IMR-90 (cell line): ENCODE measurements at regions not wholly inside any gene's neighbourhood (a gene's known extent, or its start where the extent isn't known, plus 50 kb on each side); places are given as distances from the start of the nearest gene placed in this dataset.

ENCODE experiments used
- ATAC-seq: fragments of 200-7000 bp; cut with Tn5 transposase; 2 replicates; pipeline ENCODE4 v1.9.1; 2020; ENCODE audit warnings: low read depth, mild to moderate bottlenecking, moderate library complexity
- BruUV-seq: library from RNA; stranded (reverse); fragments of 400-500 nt; replicated peaks from 2 replicates; lab custom pipeline; 2021; lab: Mats Ljungman, UMichigan
- CTCF ChIA-PET: fragments of 300-600 bp; formaldehyde crosslinking; extraction: SDS; loops from one replicate; lab custom pipeline; 2021; ENCODE audit warnings: antibody characterized with exemption; lab: Yijun Ruan, JAX
- POLR2A ChIA-PET: fragments of 300-600 bp; sonication (Branson Sonifier 250); formaldehyde crosslinking; loops from one replicate; lab custom pipeline; 2022; ENCODE audit warnings: antibody characterized with exemption; ENCODE audit not compliant: unreplicated experiment; lab: Charles Lee
- DNase-seq: peaks from one replicate; pipeline ENCODE4 v3.0.0; 2013
- H2AFZ ChIP-seq: replicated peaks from 2 replicates; pipeline ENCODE3; 2013; ENCODE audit warnings: low read length, mild to moderate bottlenecking; ENCODE audit not compliant: poor library complexity
- H2AK5ac ChIP-seq: 2 replicates; pipeline ENCODE4 v1.6.1; 2013; ENCODE audit warnings: low read depth, low read length, inconsistent platforms
- H2AK9ac ChIP-seq: replicated peaks from 2 replicates; pipeline ENCODE3; 2013; ENCODE audit warnings: mild to moderate bottlenecking, low read depth, low read length, moderate library complexity; ENCODE audit not compliant: poor library complexity
- H2BK120ac ChIP-seq: 2 replicates; pipeline ENCODE4 v1.6.1; 2013; ENCODE audit warnings: low read depth, low read length, inconsistent platforms
- H2BK15ac ChIP-seq: 3 replicates; pipeline ENCODE4 v1.6.1; 2013; ENCODE audit warnings: low read depth, low read length, inconsistent platforms
- H2BK20ac ChIP-seq: 2 replicates; pipeline ENCODE4 v1.6.1; 2013; ENCODE audit warnings: low read depth, mild to moderate bottlenecking, inconsistent platforms, low read length, moderate library complexity
- H2BK5ac ChIP-seq: 2 replicates; pipeline ENCODE4 v1.6.1; 2013; ENCODE audit warnings: mild to moderate bottlenecking, low read depth, low read length, inconsistent platforms; ENCODE audit not compliant: poor library complexity, severe bottlenecking
- H3K14ac ChIP-seq: replicated peaks from 2 replicates; pipeline ENCODE4 v1.6.1; 2013; ENCODE audit warnings: low read depth, low read length, inconsistent platforms
- H3K18ac ChIP-seq: 2 replicates; pipeline ENCODE4 v1.6.1; 2013; ENCODE audit warnings: low read depth, low read length, control low read depth
- H3K23ac ChIP-seq: 2 replicates; pipeline ENCODE4 v1.6.1; 2013; ENCODE audit warnings: low read depth, low read length, inconsistent platforms
- H3K27ac ChIP-seq: 2 replicates; pipeline ENCODE4 v1.5.1; 2013; ENCODE audit warnings: mild to moderate bottlenecking, control low read depth, low read length; ENCODE audit not compliant: insufficient read depth
- H3K27me3 ChIP-seq: 2 replicates; pipeline ENCODE4 v1.6.1; 2013; ENCODE audit warnings: low read length; ENCODE audit not compliant: control insufficient read depth, insufficient read depth
- H3K36me3 ChIP-seq: 2 replicates; pipeline ENCODE4 v1.6.1; 2013; ENCODE audit warnings: low read length, mixed read lengths; ENCODE audit not compliant: control insufficient read depth, insufficient read depth
- H3K4ac ChIP-seq: 2 replicates; pipeline ENCODE4 v1.6.1; 2013; ENCODE audit warnings: low read depth, low read length, inconsistent platforms
- H3K4me1 ChIP-seq: 2 replicates; pipeline ENCODE4 v1.6.1; 2013; ENCODE audit warnings: low read length, mixed read lengths; ENCODE audit not compliant: control insufficient read depth, insufficient read depth
- H3K4me2 ChIP-seq: 2 replicates; pipeline ENCODE4 v1.6.1; 2013; ENCODE audit warnings: low read depth, mild to moderate bottlenecking, control low read depth, low read length, moderate library complexity
- H3K4me3 ChIP-seq: 2 replicates; pipeline ENCODE4 v1.5.1; 2013; ENCODE audit warnings: low read depth, mild to moderate bottlenecking, control low read depth, low read length, moderate library complexity; ENCODE audit not compliant: insufficient read depth
- H3K56ac ChIP-seq: 2 replicates; pipeline ENCODE4 v1.6.1; 2013; ENCODE audit warnings: low read length, inconsistent platforms; ENCODE audit not compliant: insufficient read depth; ENCODE audit errors: extremely low read depth
- H3K79me1 ChIP-seq, 2 experiments: 2 replicates each; pipeline ENCODE4 v1.6.1; 2013; ENCODE audit warnings: low read length in 2 of 2, inconsistent platforms in 1 of 2, low read depth in 1 of 2
- H3K9ac ChIP-seq: 2 replicates; pipeline ENCODE4 v1.6.1; 2013; ENCODE audit warnings: low read depth, low read length, control low read depth
- H3K9me1 ChIP-seq: 2 replicates; pipeline ENCODE4 v1.6.1; 2013; ENCODE audit warnings: low read length, inconsistent platforms; ENCODE audit not compliant: insufficient read depth
- H3K9me3 ChIP-seq: 2 replicates; pipeline ENCODE4 v1.6.1; 2013; ENCODE audit warnings: low read length; ENCODE audit not compliant: control insufficient read depth, insufficient read depth
- H4K20me1 ChIP-seq: 2 replicates; pipeline ENCODE4 v1.6.1; 2013; ENCODE audit warnings: low read length, inconsistent platforms; ENCODE audit not compliant: insufficient read depth
- H4K5ac ChIP-seq: 2 replicates; pipeline ENCODE4 v1.6.1; 2013; ENCODE audit warnings: mild to moderate bottlenecking, low read depth, low read length, control low read depth
- H4K8ac ChIP-seq, 2 experiments: 2 replicates each; pipeline ENCODE4 v1.6.1; 2013; ENCODE audit warnings: low read depth in 2 of 2, low read length in 2 of 2, control low read depth in 1 of 2, inconsistent platforms in 1 of 2
- H4K91ac ChIP-seq: 2 replicates; pipeline ENCODE4 v1.6.1; 2013; ENCODE audit warnings: low read depth, low read length, inconsistent platforms; ENCODE audit not compliant: insufficient read depth
- POLR2A ChIP-seq: IDR thresholded peaks from 2 replicates; pipeline ENCODE4 v1.6.1; 2012; ENCODE audit warnings: mild to moderate bottlenecking, low read depth, low read length
- RAD21 ChIP-seq: IDR thresholded peaks from 2 replicates; pipeline ENCODE4 v1.6.1; 2012; ENCODE audit warnings: low read length, improper control_type of control experiment
- WGBS, 2 experiments: methylation state at CpG; one replicate each; pipeline versions ENCODE4 v1.1.5 to v1.1.7; 2013; ENCODE audit warnings: missing lambda C conversion rate in 2 of 2; ENCODE audit not compliant: insufficient read length in 1 of 2; ENCODE audit errors: extremely low coverage in 2 of 2; 5-methylcytosine and 5-hydroxymethylcytosine counted together
- dilution Hi-C: fragments of 300-500 bp; cut with HindIII; formaldehyde crosslinking; loops from one replicate; pipeline ENCODE4 v1.14.3; 2018; ENCODE audit warnings: low sequenced_read_pairs; ENCODE audit not compliant: unreplicated experiment
- in situ Hi-C: fragments of 300-500 bp; cut with MboI; formaldehyde crosslinking; loops from 3 replicates; pipeline ENCODE4 v1.14.3; 2019; ENCODE audit warnings: low sequenced_read_pairs, inconsistent platforms, mixed read lengths
- intact Hi-C: fragments of 100-400 bp; cut with micrococcal nuclease; formaldehyde crosslinking; loops from 2 replicates; pipeline ENCODE4 v1.10.0; 2022

GRCh38 chr11:115100706-115101105 lies 403.5 kb downstream of the CADM1 start:
- Histone ChIP-seq H4K5ac (no peak overlapping the region), H3K23ac (no peak overlapping the region), H3K4me3 (no peak overlapping the region), H3K27me3 (no peaks in the 10 kb centered on the region; the same call in 1 of the 2 replicates), H3K4ac (no peak overlapping the region), H3K4me2 (no peak overlapping the region), H3K4me1 (no peaks in the 10 kb centered on the region), H3K27ac (no peak overlapping the region), H2AK5ac (no peak overlapping the region), H2BK20ac (no peak overlapping the region), H3K18ac (no peak overlapping the region), H3K79me1 (no peaks in the 10 kb centered on the region), H4K20me1 (no peaks in the 10 kb centered on the region), H3K36me3 (no peaks in the 10 kb centered on the region), H2AK9ac (no peak overlapping the region), H4K91ac (no peak overlapping the region), H3K56ac (no peak overlapping the region), H4K8ac (no peak overlapping the region), H2AFZ (no peak overlapping the region), H3K14ac (no peak overlapping the region), H2BK15ac (no peak overlapping the region), H3K9me3 (no peaks in the 10 kb centered on the region), H3K9ac (no peak overlapping the region), H3K9me1 (no peaks in the 10 kb centered on the region), H2BK5ac (no peak overlapping the region), H2BK120ac (no peak overlapping the region)
- 77% methylated on average over 6 of the region's 9 CpGs; no CpG with 5 or more reads in 1 of the 2 experiments for WGBS, 2 experiments
- POLR2A ChIA-PET: no interaction called here
- no peak for ATAC-seq
- TF ChIP-seq RAD21: no peak
- no peak for TF ChIP-seq POLR2A
- no TSS peak for BruUV-seq
- CTCF ChIA-PET: no interaction called here
- in situ Hi-C loops: no loop called here
- dilution Hi-C loops: no loop called here
- no peak for DNase-seq
- intact Hi-C loops: no loop called here
